ENCODE measurements at regions not wholly inside any gene's neighbourhood (a gene's known extent, or its start where the extent isn't known, plus 50 kb on each side); places are given as distances from the start of the nearest gene placed in this dataset.

GRCh38 chr6:14709900-14710299, 536.0 kb upstream of the JARID2 start:
- DNase-seq (ENCODE audit: extremely low spot score, insufficient read length, low read depth), result no peak
- no peak for FAIRE-seq

- FAIRE-seq (no peak), DNase-seq (ENCODE audit: extremely low spot score, insufficient read length, low read depth) (no peak)
These were observed 535.4 kb upstream of the JARID2 start for GRCh38 chr6:14710421-14710820.

GRCh38 chr6:14711056-14711703, 534.7 kb upstream of the JARID2 start:
- DNase-seq (ENCODE audit: extremely low spot score, insufficient read length, low read depth) (no peak), FAIRE-seq (no peak)

- no peak for DNase-seq (ENCODE audit: extremely low spot score, insufficient read length, low read depth)
These were observed 534.0 kb upstream of the JARID2 start for GRCh38 chr6:14711704-14712379.

GRCh38 chr6:14713008-14713960, 532.6 kb upstream of the JARID2 start:
- FAIRE-seq, result no peak
- DNase-seq (ENCODE audit: extremely low spot score, insufficient read length, low read depth), result no peak

More at GRCh38 chr6:14711704-14712379, 534.0 kb upstream of the JARID2 start:
- no peak for FAIRE-seq

GRCh38 chr6:14713966-14714631, 531.8 kb upstream of the JARID2 start:
- no peak for DNase-seq (ENCODE audit: extremely low spot score, insufficient read length, low read depth)
- no peak for FAIRE-seq

- DNase-seq (ENCODE audit: extremely low spot score, insufficient read length, low read depth), result no peak
- no peak for FAIRE-seq
These were observed 530.8 kb upstream of the JARID2 start for GRCh38 chr6:14715076-14715475.

GRCh38 chr6:14716499-14717146, 529.2 kb upstream of the JARID2 start:
- no peak for DNase-seq (ENCODE audit: extremely low spot score, insufficient read length, low read depth)
- FAIRE-seq, result no peak

GRCh38 chr6:14717307-14717706, 528.6 kb upstream of the JARID2 start:
- no peak for DNase-seq (ENCODE audit: extremely low spot score, insufficient read length, low read depth)
- peak; percentile 15 for FAIRE-seq

- FAIRE-seq (no peak), DNase-seq (ENCODE audit: extremely low spot score, insufficient read length, low read depth) (no peak)
These were observed 527.0 kb upstream of the JARID2 start for GRCh38 chr6:14718861-14719260.

- no peak for DNase-seq (ENCODE audit: extremely low spot score, insufficient read length, low read depth)
- no peak for FAIRE-seq
These were observed 526.6 kb upstream of the JARID2 start for GRCh38 chr6:14719270-14719669.

- DNase-seq (ENCODE audit: extremely low spot score, insufficient read length, low read depth) (no peak), FAIRE-seq (no peak)
These were observed 525.3 kb upstream of the JARID2 start for GRCh38 chr6:14720411-14721102.

- no peak for FAIRE-seq
- no peak for DNase-seq (ENCODE audit: extremely low spot score, insufficient read length, low read depth)
These were observed 524.6 kb upstream of the JARID2 start for GRCh38 chr6:14721103-14721758.

GRCh38 chr6:14722001-14722562, 523.8 kb upstream of the JARID2 start:
- DNase-seq (ENCODE audit: extremely low spot score, insufficient read length, low read depth), result no peak
- no peak for FAIRE-seq

GRCh38 chr6:14722704-14723103, 523.2 kb upstream of the JARID2 start:
- DNase-seq (ENCODE audit: extremely low spot score, insufficient read length, low read depth) (no peak), FAIRE-seq (no peak)

- no peak for FAIRE-seq
- no peak for DNase-seq (ENCODE audit: extremely low spot score, insufficient read length, low read depth)
These were observed 522.3 kb upstream of the JARID2 start for GRCh38 chr6:14723535-14724086.

GRCh38 chr6:14724549-14724948, 521.3 kb upstream of the JARID2 start:
- FAIRE-seq, result no peak
- DNase-seq (ENCODE audit: extremely low spot score, insufficient read length, low read depth), result no peak

Data from GM18507 (cell line).